CD8-positive, alpha-beta memory T cell (primary cell): ENCODE measurements at regions not wholly inside any gene's neighbourhood (a gene's known extent, or its start where the extent isn't known, plus 50 kb on each side); places are given as distances from the start of the nearest gene placed in this dataset.

Source experiments
- CTCF ChIA-PET: fragments of 350-600 bp; sonication (Branson Sonifier 250); formaldehyde crosslinking; loops from one replicate; lab custom pipeline; 2021; ENCODE audit warnings: antibody characterized with exemption; lab: Charles Lee
- POLR2A ChIA-PET: fragments of 350-600 bp; sonication (Branson Sonifier 250); formaldehyde crosslinking; loops from one replicate; lab custom pipeline; 2021; ENCODE audit warnings: antibody characterized with exemption; lab: Charles Lee
- DNase-seq, 5 donors: peaks; one replicate each; pipeline versions ENCODE4 v3.0.0 to v3.0.0-alpha.2; 2020 to 2022; ENCODE audit warnings: mixed read lengths in 1 of 5
- H3K27ac ChIP-seq: one replicate; pipeline ENCODE4 v1.7.0; 2013; ENCODE audit warnings: low read depth, mild to moderate bottlenecking, low read length, moderate library complexity
- H3K27me3 ChIP-seq: 2 replicates; pipeline ENCODE4 v1.7.0; 2013; ENCODE audit warnings: low read length, mild to moderate bottlenecking; ENCODE audit not compliant: insufficient read depth, poor library complexity, severe bottlenecking
- H3K36me3 ChIP-seq: 2 replicates; pipeline ENCODE4 v1.7.0; 2013; ENCODE audit warnings: mild to moderate bottlenecking, low read length, moderate library complexity; ENCODE audit not compliant: insufficient read depth
- H3K4me1 ChIP-seq: 2 replicates; pipeline ENCODE4 v1.7.0; 2013; ENCODE audit warnings: mild to moderate bottlenecking, low read length, moderate library complexity; ENCODE audit not compliant: insufficient read depth
- H3K4me3 ChIP-seq: 2 replicates; pipeline ENCODE4 v1.7.0; 2013; ENCODE audit warnings: mild to moderate bottlenecking, low read length
- H3K9me3 ChIP-seq: 2 replicates; pipeline ENCODE4 v1.7.0; 2013; ENCODE audit warnings: mild to moderate bottlenecking, low read length
- H3K27ac Mint-ChIP-seq, 8 donors: one replicate each; pipeline ENCODE4 v1.8.0; 2020 to 2021; ENCODE audit warnings: mixed read lengths in 8 of 8, mild to moderate bottlenecking in 6 of 8, inconsistent platforms in 3 of 8, moderate library complexity in 3 of 8
- H3K27me3 Mint-ChIP-seq, 2 donors: one replicate each; pipeline ENCODE4 v1.8.0; 2020 to 2021; ENCODE audit warnings: mixed read lengths in 2 of 2, mild to moderate bottlenecking in 1 of 2, moderate library complexity in 1 of 2
- H3K36me3 Mint-ChIP-seq, 3 donors: one replicate each; pipeline ENCODE4 v1.8.0; 2020 to 2021; ENCODE audit warnings: mixed read lengths in 3 of 3, inconsistent platforms in 1 of 3, mild to moderate bottlenecking in 1 of 3
- H3K4me1 Mint-ChIP-seq, 3 donors: one replicate each; pipeline ENCODE4 v1.8.0; 2020 to 2021; ENCODE audit warnings: mixed read lengths in 3 of 3, inconsistent platforms in 1 of 3, mild to moderate bottlenecking in 1 of 3
- H3K4me3 Mint-ChIP-seq, 7 donors: one replicate each; pipeline ENCODE4 v1.8.0; 2020 to 2021; ENCODE audit warnings: mixed read lengths in 7 of 7, mild to moderate bottlenecking in 6 of 7, moderate library complexity in 4 of 7, inconsistent platforms in 2 of 7
- H3K9me3 Mint-ChIP-seq, 5 donors: one replicate each; pipeline ENCODE4 v1.8.0; 2020 to 2022; ENCODE audit warnings: mixed read lengths in 5 of 5, mild to moderate bottlenecking in 3 of 5, moderate library complexity in 2 of 5, inconsistent platforms in 1 of 5

- no peaks in the 10 kb centered on the region for H3K27me3 ChIP-seq
Measured at GRCh38 chr7:47685712-47686376, 103.9 kb upstream of the TNS3 start.

GRCh38 chr7:47685151-47685550 lies 103.2 kb upstream of the TNS3 start:
- Mint-ChIP-seq H3K36me3 (no peaks in the 10 kb centered on the region), H3K9me3 (peaks cover 0 to 2% (median 0%) of the 10 kb centered on the region in 5 donors), H3K27ac (no peak overlapping the region), H3K4me3 (no peak overlapping the region), H3K4me1 (no peaks in the 10 kb centered on the region), H3K27me3 (no peaks in the 10 kb centered on the region)
- ChIA-PET POLR2A (no interaction called here), CTCF (no interaction called here)
- Histone ChIP-seq H3K36me3 (no peaks in the 10 kb centered on the region), H3K4me1 (no peaks in the 10 kb centered on the region), H3K9me3 (no peaks in the 10 kb centered on the region), H3K27ac (no peak overlapping the region), H3K27me3 (no peaks in the 10 kb centered on the region), H3K4me3 (no peak overlapping the region)
- no peak for DNase-seq

More at GRCh38 chr7:47685712-47686376, 103.9 kb upstream of the TNS3 start:
- no peak for DNase-seq
- no peaks in the 10 kb centered on the region for H3K4me1 Mint-ChIP-seq
- H3K4me1 ChIP-seq, result no peaks in the 10 kb centered on the region
- ChIA-PET CTCF (no interaction called here), POLR2A (no interaction called here)
- H3K9me3 ChIP-seq, result no peaks in the 10 kb centered on the region
- no peaks in the 10 kb centered on the region for H3K36me3 Mint-ChIP-seq
- H3K4me3 ChIP-seq, result no peak overlapping the region
- H3K27me3 Mint-ChIP-seq, result no peaks in the 10 kb centered on the region
- no peak overlapping the region for H3K27ac ChIP-seq
- H3K9me3 Mint-ChIP-seq, result peaks cover 0 to 2% (median 0%) of the 10 kb centered on the region in 5 donors
- no peak overlapping the region for H3K4me3 Mint-ChIP-seq
- H3K27ac Mint-ChIP-seq, result no peak overlapping the region
- H3K36me3 ChIP-seq, result no peaks in the 10 kb centered on the region

GRCh38 chr7:47684728-47685127 lies 102.8 kb upstream of the TNS3 start:
- Mint-ChIP-seq H3K4me1 (no peaks in the 10 kb centered on the region), H3K36me3 (no peaks in the 10 kb centered on the region), H3K27me3 (no peaks in the 10 kb centered on the region), H3K4me3 (no peak overlapping the region), H3K9me3 (peaks cover 0 to 2% (median 0%) of the 10 kb centered on the region in 5 donors), H3K27ac (no peak overlapping the region)
- no peaks in the 10 kb centered on the region for H3K27me3 ChIP-seq
- no peak overlapping the region for H3K27ac ChIP-seq
- no peak overlapping the region for H3K4me3 ChIP-seq
- DNase-seq, result no peak
- no peaks in the 10 kb centered on the region for H3K9me3 ChIP-seq
- H3K36me3 ChIP-seq, result no peaks in the 10 kb centered on the region
- CTCF ChIA-PET, result no interaction called here
- POLR2A ChIA-PET, result no interaction called here
- no peaks in the 10 kb centered on the region for H3K4me1 ChIP-seq

- no peaks in the 10 kb centered on the region for H3K27me3 Mint-ChIP-seq
- CTCF ChIA-PET, result no interaction called here
Measured at GRCh38 chr7:47683485-47683898, 101.6 kb upstream of the TNS3 start.

GRCh38 chr7:47682874-47683273 lies 101.0 kb upstream of the TNS3 start:
- Mint-ChIP-seq H3K27ac (no peak overlapping the region), H3K27me3 (no peaks in the 10 kb centered on the region), H3K36me3 (no peaks in the 10 kb centered on the region), H3K9me3 (peaks cover 0 to 2% (median 0%) of the 10 kb centered on the region in 5 donors), H3K4me1 (no peaks in the 10 kb centered on the region), H3K4me3 (no peak overlapping the region)
- ChIA-PET POLR2A (no interaction called here), CTCF (no interaction called here)
- Histone ChIP-seq H3K9me3 (no peaks in the 10 kb centered on the region), H3K36me3 (no peaks in the 10 kb centered on the region), H3K4me1 (no peaks in the 10 kb centered on the region), H3K4me3 (no peak overlapping the region), H3K27me3 (no peaks in the 10 kb centered on the region), H3K27ac (no peak overlapping the region)
- DNase-seq, result no peak

More at GRCh38 chr7:47683485-47683898, 101.6 kb upstream of the TNS3 start:
- POLR2A ChIA-PET, result no interaction called here
- no peak overlapping the region for H3K27ac Mint-ChIP-seq
- no peaks in the 10 kb centered on the region for H3K9me3 ChIP-seq
- no peaks in the 10 kb centered on the region for H3K36me3 ChIP-seq
- no peaks in the 10 kb centered on the region for H3K27me3 ChIP-seq
- no peak overlapping the region for H3K4me3 Mint-ChIP-seq
- no peak overlapping the region for H3K4me3 ChIP-seq
- peaks cover 0 to 2% (median 0%) of the 10 kb centered on the region in 5 donors for H3K9me3 Mint-ChIP-seq
- no peaks in the 10 kb centered on the region for H3K4me1 Mint-ChIP-seq
- no peaks in the 10 kb centered on the region for H3K4me1 ChIP-seq
- no peak overlapping the region for H3K27ac ChIP-seq
- no peaks in the 10 kb centered on the region for H3K36me3 Mint-ChIP-seq
- no peak for DNase-seq

GRCh38 chr7:47681249-47681810 lies 99.4 kb upstream of the TNS3 start:
- DNase-seq, result no peak
- H3K9me3 ChIP-seq, result no peaks in the 10 kb centered on the region
- Mint-ChIP-seq H3K27me3 (no peaks in the 10 kb centered on the region), H3K27ac (no peak overlapping the region), H3K36me3 (no peaks in the 10 kb centered on the region), H3K4me3 (no peak overlapping the region), H3K4me1 (no peaks in the 10 kb centered on the region), H3K9me3 (peaks cover 0 to 2% (median 0%) of the 10 kb centered on the region in 5 donors)
- POLR2A ChIA-PET, result no interaction called here
- no peaks in the 10 kb centered on the region for H3K4me1 ChIP-seq
- no peak overlapping the region for H3K4me3 ChIP-seq
- no peak overlapping the region for H3K27ac ChIP-seq
- CTCF ChIA-PET, result no interaction called here
- H3K27me3 ChIP-seq, result no peaks in the 10 kb centered on the region
- no peaks in the 10 kb centered on the region for H3K36me3 ChIP-seq

- Histone ChIP-seq H3K27ac (no peak overlapping the region), H3K4me3 (no peak overlapping the region), H3K27me3 (no peaks in the 10 kb centered on the region), H3K9me3 (no peaks in the 10 kb centered on the region), H3K4me1 (no peaks in the 10 kb centered on the region), H3K36me3 (no peaks in the 10 kb centered on the region)
- peaks cover 0 to 5% (median 0%) of the 10 kb centered on the region in 5 donors for H3K9me3 Mint-ChIP-seq
- no peaks in the 10 kb centered on the region for H3K4me1 Mint-ChIP-seq
- POLR2A ChIA-PET, result no interaction called here
- no peaks in the 10 kb centered on the region for H3K27me3 Mint-ChIP-seq
- no peak overlapping the region for H3K4me3 Mint-ChIP-seq
- no peaks in the 10 kb centered on the region for H3K36me3 Mint-ChIP-seq
- no peak overlapping the region for H3K27ac Mint-ChIP-seq
- CTCF ChIA-PET, result no interaction called here
- no peak for DNase-seq
Measured at GRCh38 chr7:47678641-47679380, 96.9 kb upstream of the TNS3 start.

GRCh38 chr7:47677664-47678063 lies 95.8 kb upstream of the TNS3 start:
- Mint-ChIP-seq H3K9me3 (peaks cover 0 to 5% (median 0%) of the 10 kb centered on the region in 5 donors), H3K27ac (no peak overlapping the region)
- POLR2A ChIA-PET, result no interaction called here

More at GRCh38 chr7:47677664-47678063, 95.8 kb upstream of the TNS3 start:
- no peaks in the 10 kb centered on the region for H3K27me3 ChIP-seq
- H3K36me3 Mint-ChIP-seq, result no peaks in the 10 kb centered on the region
- no peaks in the 10 kb centered on the region for H3K9me3 ChIP-seq
- peaks cover 0 to 1% of the 10 kb centered on the region in 2 donors for H3K27me3 Mint-ChIP-seq
- DNase-seq, result no peak
- H3K27ac ChIP-seq, result no peak overlapping the region
- no peaks in the 10 kb centered on the region for H3K4me1 ChIP-seq
- no peaks in the 10 kb centered on the region for H3K36me3 ChIP-seq
- H3K4me3 ChIP-seq, result no peak overlapping the region
- H3K4me1 Mint-ChIP-seq, result no peaks in the 10 kb centered on the region
- CTCF ChIA-PET, result no interaction called here
- H3K4me3 Mint-ChIP-seq, result no peak overlapping the region
